ENCODE measurements at regions not wholly inside any gene's neighbourhood (a gene's known extent, or its start where the extent isn't known, plus 50 kb on each side); places are given as distances from the start of the nearest gene placed in this dataset.

DNA sequence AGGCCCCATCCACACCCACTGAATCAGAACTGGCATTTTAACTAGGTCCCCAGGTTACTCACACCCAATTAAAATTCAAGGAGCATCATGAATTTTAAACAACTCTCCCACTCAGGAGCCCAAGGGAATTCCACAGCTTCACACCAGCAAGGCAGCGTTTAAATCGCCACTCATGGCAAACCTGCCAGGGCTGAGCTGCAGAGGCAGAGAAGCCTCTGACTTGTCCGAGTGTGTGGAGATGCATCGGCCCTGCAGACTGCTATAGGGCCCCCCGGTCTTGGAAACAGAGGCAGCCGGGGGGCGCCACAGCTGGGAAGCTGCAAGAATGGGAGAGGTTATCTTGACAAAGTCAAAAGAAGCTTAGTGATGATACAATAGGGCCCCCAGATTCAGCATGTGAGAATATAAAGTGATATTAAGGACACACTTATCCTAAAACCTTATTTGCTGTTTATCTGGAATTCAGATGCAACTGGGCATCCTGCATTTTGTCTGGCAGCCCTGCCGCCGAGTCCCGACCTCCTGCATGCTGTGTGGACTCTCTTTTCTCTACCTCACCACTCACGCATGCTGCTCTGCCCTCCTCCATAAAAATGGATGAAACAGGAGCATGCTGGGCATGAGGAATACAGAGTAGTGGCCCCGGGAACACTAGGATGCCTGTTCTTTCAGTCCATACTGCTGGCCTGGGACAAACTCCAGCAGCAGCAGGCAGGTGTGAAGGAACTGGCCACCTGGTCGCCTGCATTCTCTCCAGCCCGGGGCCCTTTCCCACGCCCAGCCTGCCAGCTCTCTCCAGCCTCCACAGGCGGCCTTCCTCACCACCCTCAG, 126.1 kb downstream of the PXDC1 start:
- TF ChIP-seq, protein P1, sequence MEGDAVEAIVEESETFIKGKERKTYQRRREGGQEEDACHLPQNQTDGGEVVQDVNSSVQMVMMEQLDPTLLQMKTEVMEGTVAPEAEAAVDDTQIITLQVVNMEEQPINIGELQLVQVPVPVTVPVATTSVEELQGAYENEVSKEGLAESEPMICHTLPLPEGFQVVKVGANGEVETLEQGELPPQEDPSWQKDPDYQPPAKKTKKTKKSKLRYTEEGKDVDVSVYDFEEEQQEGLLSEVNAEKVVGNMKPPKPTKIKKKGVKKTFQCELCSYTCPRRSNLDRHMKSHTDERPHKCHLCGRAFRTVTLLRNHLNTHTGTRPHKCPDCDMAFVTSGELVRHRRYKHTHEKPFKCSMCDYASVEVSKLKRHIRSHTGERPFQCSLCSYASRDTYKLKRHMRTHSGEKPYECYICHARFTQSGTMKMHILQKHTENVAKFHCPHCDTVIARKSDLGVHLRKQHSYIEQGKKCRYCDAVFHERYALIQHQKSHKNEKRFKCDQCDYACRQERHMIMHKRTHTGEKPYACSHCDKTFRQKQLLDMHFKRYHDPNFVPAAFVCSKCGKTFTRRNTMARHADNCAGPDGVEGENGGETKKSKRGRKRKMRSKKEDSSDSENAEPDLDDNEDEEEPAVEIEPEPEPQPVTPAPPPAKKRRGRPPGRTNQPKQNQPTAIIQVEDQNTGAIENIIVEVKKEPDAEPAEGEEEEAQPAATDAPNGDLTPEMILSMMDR (conservative IDR thresholded peaks at IDR 0.05; ENCODE audit: low read depth, low read length), result no peak
- TF ChIP-seq EZH2 (IDR thresholded peaks at IDR 0.05; ENCODE audit: borderline replicate concordance, low read depth, low read length, poor library complexity, severe bottlenecking), result no peak
